ENCODE measurements at regions not wholly inside any gene's neighbourhood (a gene's known extent, or its start where the extent isn't known, plus 50 kb on each side); places are given as distances from the start of the nearest gene placed in this dataset.

DNA sequence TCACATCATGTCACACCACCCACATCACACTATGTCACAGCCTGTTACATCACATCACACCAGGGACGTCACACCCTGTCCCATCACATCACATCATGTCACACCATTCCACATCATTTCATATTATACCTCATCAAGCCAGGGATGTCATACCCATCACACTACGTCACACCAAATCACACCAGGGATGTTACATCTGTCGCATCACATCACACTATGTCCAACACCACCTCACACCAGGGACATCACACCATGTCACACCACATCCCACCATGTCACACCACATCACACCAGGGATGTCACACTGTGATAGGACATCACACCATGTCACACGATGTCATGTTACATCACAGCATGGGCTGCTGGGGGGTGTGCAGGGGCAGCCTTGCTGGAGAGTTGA is 110.6 kb downstream of the TMEM121 start:
- TF ChIP-seq POLR2A (IDR thresholded peaks at IDR 0.05; ENCODE audit: extremely low read depth, insufficient read length) (no peak), MYC (IDR thresholded peaks at IDR 0.05; ENCODE audit: low read depth, low read length) (no peak)
- TF ChIP-seq, protein P1, sequence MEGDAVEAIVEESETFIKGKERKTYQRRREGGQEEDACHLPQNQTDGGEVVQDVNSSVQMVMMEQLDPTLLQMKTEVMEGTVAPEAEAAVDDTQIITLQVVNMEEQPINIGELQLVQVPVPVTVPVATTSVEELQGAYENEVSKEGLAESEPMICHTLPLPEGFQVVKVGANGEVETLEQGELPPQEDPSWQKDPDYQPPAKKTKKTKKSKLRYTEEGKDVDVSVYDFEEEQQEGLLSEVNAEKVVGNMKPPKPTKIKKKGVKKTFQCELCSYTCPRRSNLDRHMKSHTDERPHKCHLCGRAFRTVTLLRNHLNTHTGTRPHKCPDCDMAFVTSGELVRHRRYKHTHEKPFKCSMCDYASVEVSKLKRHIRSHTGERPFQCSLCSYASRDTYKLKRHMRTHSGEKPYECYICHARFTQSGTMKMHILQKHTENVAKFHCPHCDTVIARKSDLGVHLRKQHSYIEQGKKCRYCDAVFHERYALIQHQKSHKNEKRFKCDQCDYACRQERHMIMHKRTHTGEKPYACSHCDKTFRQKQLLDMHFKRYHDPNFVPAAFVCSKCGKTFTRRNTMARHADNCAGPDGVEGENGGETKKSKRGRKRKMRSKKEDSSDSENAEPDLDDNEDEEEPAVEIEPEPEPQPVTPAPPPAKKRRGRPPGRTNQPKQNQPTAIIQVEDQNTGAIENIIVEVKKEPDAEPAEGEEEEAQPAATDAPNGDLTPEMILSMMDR (IDR thresholded peaks at IDR 0.05; ENCODE audit: low read depth, low read length): no peak
- TF ChIP-seq, protein P2, sequence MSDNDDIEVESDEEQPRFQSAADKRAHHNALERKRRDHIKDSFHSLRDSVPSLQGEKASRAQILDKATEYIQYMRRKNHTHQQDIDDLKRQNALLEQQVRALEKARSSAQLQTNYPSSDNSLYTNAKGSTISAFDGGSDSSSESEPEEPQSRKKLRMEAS (IDR thresholded peaks at IDR 0.05; ENCODE audit: low read depth, low read length): no peak

Data from NB4 (cell line).